ENCODE measurements at regions not wholly inside any gene's neighbourhood (a gene's known extent, or its start where the extent isn't known, plus 50 kb on each side); places are given as distances from the start of the nearest gene placed in this dataset.

DNA sequence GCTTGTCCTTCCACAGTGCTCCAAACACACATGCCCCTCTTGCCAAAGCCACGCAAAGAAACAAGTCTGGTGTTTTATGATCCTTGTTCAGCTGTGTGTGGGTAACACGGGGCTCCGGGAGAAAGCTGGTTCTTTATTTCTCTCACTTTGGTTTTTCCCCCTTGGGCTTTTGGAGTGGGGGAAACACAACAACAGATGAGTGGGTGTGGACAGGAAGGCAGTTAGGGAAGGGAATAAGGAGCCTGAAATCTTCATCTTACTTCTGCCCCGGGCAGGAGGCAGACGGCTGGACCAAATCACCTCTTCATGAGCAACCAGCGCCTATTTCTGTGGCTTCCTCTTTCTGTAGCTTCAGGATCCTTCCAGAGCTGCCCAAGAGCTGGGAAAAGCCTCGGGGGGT is 218.5 kb downstream of the PHETA1 start:
- TF ChIP-seq, protein P1, sequence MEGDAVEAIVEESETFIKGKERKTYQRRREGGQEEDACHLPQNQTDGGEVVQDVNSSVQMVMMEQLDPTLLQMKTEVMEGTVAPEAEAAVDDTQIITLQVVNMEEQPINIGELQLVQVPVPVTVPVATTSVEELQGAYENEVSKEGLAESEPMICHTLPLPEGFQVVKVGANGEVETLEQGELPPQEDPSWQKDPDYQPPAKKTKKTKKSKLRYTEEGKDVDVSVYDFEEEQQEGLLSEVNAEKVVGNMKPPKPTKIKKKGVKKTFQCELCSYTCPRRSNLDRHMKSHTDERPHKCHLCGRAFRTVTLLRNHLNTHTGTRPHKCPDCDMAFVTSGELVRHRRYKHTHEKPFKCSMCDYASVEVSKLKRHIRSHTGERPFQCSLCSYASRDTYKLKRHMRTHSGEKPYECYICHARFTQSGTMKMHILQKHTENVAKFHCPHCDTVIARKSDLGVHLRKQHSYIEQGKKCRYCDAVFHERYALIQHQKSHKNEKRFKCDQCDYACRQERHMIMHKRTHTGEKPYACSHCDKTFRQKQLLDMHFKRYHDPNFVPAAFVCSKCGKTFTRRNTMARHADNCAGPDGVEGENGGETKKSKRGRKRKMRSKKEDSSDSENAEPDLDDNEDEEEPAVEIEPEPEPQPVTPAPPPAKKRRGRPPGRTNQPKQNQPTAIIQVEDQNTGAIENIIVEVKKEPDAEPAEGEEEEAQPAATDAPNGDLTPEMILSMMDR (IDR thresholded peaks at IDR 0.05) = no peak
- H3K27me3 ChIP-seq = peaks cover 0 to 32% of the 10 kb centered on the region in 2 donors
- no peak overlapping the region for H3K4me3 ChIP-seq
- intact Hi-C loops (cut with DNase I; ENCODE audit: low total_unique reads) = no loop called here
- no peak for DNase-seq
- H3K36me3 ChIP-seq = no peaks in the 10 kb centered on the region
- no peak overlapping the region for H3K27ac ChIP-seq
- peaks cover 0 to 6% (median 0%) of the 10 kb centered on the region in 3 donors for H3K9me3 ChIP-seq
- H3K4me1 ChIP-seq = peaks cover 0 to 5% (median 0%) of the 10 kb centered on the region in 4 donors

DNA sequence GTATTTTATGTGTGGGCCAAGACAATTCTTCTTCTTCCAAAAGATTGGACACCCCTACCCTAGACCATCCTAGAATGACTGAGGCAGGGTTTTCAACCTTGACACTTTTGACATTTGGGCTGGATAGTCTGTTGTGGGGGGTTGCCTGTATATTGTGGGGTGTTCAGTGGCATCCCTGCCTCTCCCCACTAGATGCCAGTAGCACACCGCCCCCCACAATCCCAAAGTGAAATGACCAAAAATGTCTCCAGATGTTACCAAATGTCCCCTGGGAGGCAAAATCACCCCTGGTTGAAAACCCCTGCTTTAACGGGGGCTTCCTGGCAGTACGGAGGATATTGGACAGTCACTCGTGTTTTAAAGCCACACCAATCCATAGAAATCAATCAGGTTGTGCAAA is 219.6 kb downstream of the PHETA1 start:
- Histone ChIP-seq H3K27ac (no peak overlapping the region), H3K36me3 (no peaks in the 10 kb centered on the region), H3K4me1 (peaks cover 0 to 5% (median 0%) of the 10 kb centered on the region in 4 donors), H3K27me3 (peaks cover 0 to 37% of the 10 kb centered on the region in 2 donors), H3K9me3 (peaks cover 0 to 6% (median 0%) of the 10 kb centered on the region in 3 donors), H3K4me3 (no peak overlapping the region)
- intact Hi-C loops (cut with DNase I; ENCODE audit: low total_unique reads) = no loop called here
- TF ChIP-seq, protein P1 (IDR thresholded peaks at IDR 0.05) = no peak
- DNase-seq = no peak

DNA sequence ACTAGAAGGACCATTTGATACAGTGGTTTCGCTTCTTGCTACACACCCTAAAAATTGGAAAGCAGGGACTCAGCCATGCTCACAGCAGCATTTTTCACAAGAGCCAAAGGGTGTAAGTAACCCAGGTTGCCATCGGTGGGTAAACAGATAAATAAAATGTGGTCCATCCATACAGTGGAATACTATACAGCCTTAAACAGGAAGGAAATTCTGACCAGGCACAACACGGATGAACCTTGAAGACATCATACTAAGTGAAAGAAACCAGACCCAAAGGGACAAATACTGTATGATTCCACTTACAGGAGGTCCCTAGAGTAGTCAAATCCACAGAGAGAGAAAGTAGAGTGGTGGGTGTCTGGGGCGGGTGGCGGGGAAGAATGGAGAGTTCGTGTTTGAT is 220.9 kb downstream of the PHETA1 start:
- Histone ChIP-seq H3K4me3 (no peak overlapping the region), H3K36me3 (no peaks in the 10 kb centered on the region), H3K4me1 (peaks cover 0 to 5% (median 0%) of the 10 kb centered on the region in 4 donors), H3K27ac (no peak overlapping the region), H3K9me3 (peaks cover 0 to 6% (median 0%) of the 10 kb centered on the region in 3 donors), H3K27me3 (peaks cover 0 to 40% of the 10 kb centered on the region in 2 donors)
- intact Hi-C loops (cut with DNase I; ENCODE audit: low total_unique reads) = no loop called here
- TF ChIP-seq, protein P1 (IDR thresholded peaks at IDR 0.05) = no peak
- DNase-seq = no peak

DNA sequence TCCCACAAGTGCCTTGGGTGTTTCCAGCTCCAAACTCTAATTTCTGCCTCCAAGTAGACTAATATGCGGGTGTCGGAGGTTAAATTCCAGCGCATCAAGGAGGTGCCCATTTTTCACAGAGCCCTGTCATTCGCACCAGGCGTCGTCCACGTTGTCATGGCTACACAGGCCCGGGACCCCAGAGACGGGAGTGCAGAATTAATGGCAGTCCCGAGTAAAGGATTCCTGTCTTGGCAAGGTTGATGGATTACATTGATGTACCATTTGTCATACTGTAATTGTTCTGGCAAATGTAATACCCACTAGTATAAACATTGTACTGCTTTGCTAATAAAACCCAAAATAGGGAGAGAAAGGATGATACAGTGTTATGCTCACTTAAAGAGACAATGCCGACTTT is 222.9 kb upstream of the MYL2 start:
- Histone ChIP-seq H3K27ac (no peak overlapping the region), H3K27me3 (peaks cover 0 to 42% of the 10 kb centered on the region in 2 donors), H3K9me3 (peaks cover 0 to 6% (median 0%) of the 10 kb centered on the region in 3 donors), H3K4me1 (no peaks in the 10 kb centered on the region), H3K4me3 (no peak overlapping the region), H3K36me3 (no peaks in the 10 kb centered on the region)
- intact Hi-C loops (cut with DNase I; ENCODE audit: low total_unique reads) = no loop called here
- no peak for DNase-seq
- TF ChIP-seq, protein P1 (IDR thresholded peaks at IDR 0.05) = no peak

DNA sequence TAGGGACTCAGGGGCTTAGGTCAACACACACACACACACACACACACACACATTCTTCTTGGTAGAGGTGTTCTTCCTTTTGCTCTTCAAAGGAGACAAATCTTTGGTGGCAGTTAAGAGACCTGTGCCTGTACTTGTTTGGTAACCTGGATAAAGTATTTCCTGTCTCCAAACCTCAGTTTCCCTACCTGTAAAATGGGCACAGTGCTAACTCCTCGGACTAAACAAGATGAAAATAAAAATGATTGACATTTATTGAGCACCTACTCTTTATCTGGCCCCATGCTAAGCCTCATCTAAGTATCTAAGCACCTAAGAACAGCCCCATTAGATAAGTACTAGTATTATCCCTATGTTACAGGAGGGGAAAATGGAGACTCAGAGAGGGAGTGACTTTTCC is 220.8 kb upstream of the MYL2 start:
- no peaks in the 10 kb centered on the region for H3K36me3 ChIP-seq
- no peaks in the 10 kb centered on the region for H3K4me1 ChIP-seq
- H3K27me3 ChIP-seq = peaks cover 0 to 34% of the 10 kb centered on the region in 2 donors
- H3K4me3 ChIP-seq = no peak overlapping the region
- intact Hi-C loops (cut with DNase I; ENCODE audit: low total_unique reads) = no loop called here
- no peak overlapping the region for H3K27ac ChIP-seq
- TF ChIP-seq, protein P1 (IDR thresholded peaks at IDR 0.05) = no peak
- H3K9me3 ChIP-seq = no peaks in the 10 kb centered on the region
- no peak for DNase-seq

DNA sequence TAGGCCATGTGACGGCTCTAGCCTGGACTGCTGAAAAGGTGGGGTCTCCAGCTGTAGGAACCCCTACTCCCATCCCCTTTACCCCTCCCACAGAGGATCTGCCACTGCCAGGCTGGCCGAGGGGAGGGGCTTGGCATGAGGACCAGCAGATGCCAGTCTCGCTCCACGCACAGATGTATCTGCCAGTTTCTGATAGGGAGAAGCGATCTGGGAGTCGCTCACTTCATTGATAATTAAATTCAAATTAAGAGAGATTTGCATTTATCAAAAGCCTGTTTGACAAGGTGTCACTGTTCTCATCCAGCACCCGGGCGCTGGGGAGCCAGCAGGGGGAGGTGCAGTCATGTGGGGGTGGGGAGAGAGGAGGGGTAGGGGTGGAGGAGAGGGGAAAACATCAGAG is 217.6 kb upstream of the MYL2 start:
- TF ChIP-seq, protein P1 (IDR thresholded peaks at IDR 0.05) = no peak
- H3K4me3 ChIP-seq = no peak overlapping the region
- H3K27ac ChIP-seq = no peak overlapping the region
- DNase-seq = no peak
- H3K27me3 ChIP-seq = peaks cover 0 to 17% of the 10 kb centered on the region in 2 donors
- no peaks in the 10 kb centered on the region for H3K36me3 ChIP-seq
- no peaks in the 10 kb centered on the region for H3K4me1 ChIP-seq
- H3K9me3 ChIP-seq = no peaks in the 10 kb centered on the region
- intact Hi-C loops (cut with DNase I; ENCODE audit: low total_unique reads) = no loop called here
